Motor neuron (in vitro differentiated cells): ENCODE measurements at regions not wholly inside any gene's neighbourhood (a gene's known extent, or its start where the extent isn't known, plus 50 kb on each side); places are given as distances from the start of the nearest gene placed in this dataset.
A peak's percentile ranks its signal among the peaks of the same experiment; 100 is the strongest.

ENCODE experiments used
- ATAC-seq, 8 experiments: fragments of 200-7000 bp; cut with Tn5 transposase; replicated peaks in 6 of 8; 2 replicates each; pipeline ENCODE4 v1.8.0; 2021; ENCODE audit warnings: mild to moderate bottlenecking in 8 of 8, moderate library complexity in 8 of 8
- H3K27ac ChIP-seq, 2 donors: fragments of 250-450 bp; sonication (Bioruptor Pico); 2 replicates each; pipeline ENCODE4 v1.9.0; 2021; ENCODE audit warnings: antibody characterized with exemption in 2 of 2, mild to moderate bottlenecking in 2 of 2, moderate library complexity in 1 of 2
- H3K4me1 ChIP-seq, 2 donors: fragments of 250-450 bp; sonication (Bioruptor Pico); replicated peaks in 1 of 2; 2 replicates each; pipeline ENCODE4 v1.6.1; 2021; ENCODE audit warnings: antibody characterized with exemption in 2 of 2, mild to moderate bottlenecking in 2 of 2, moderate library complexity in 1 of 2
- H3K4me3 ChIP-seq, 5 donors: fragments of 250-450 bp; sonication (Bioruptor Pico); 2 replicates each; pipeline ENCODE4 v1.9.0; 2021; ENCODE audit warnings: antibody characterized with exemption in 5 of 5, mild to moderate bottlenecking in 5 of 5, moderate library complexity in 4 of 5
- WGBS, 10 experiments: fragments of 450-650 bp; shearing (Covaris generic); methylation state at CpG; one replicate each; pipeline ENCODE4 v1.0.0; 2022; 5-methylcytosine and 5-hydroxymethylcytosine counted together
- in situ Hi-C, 9 experiments: fragments of 400-800 bp; cut with MboI; loops; one replicate each; pipeline ENCODE4 v1.15.0; 2021; ENCODE audit warnings: low sequenced_read_pairs in 9 of 9, low pct_unique_long_range_greater_than_20kb in 2 of 9; ENCODE audit not compliant: unreplicated experiment in 9 of 9

- peak in 1 of 8 experiments; percentile 48 for ATAC-seq
- Histone ChIP-seq H3K27ac (no peak overlapping the region), H3K4me1 (peaks cover 0 to 11% of the 10 kb centered on the region in 2 donors), H3K4me3 (no peak overlapping the region)
- 7 to 100% (median 91%) methylated on average over 1 to 7 of the region's 7 CpGs for WGBS, 10 experiments
- in situ Hi-C loops = no loop called here
Measured at GRCh38 chr3:106765342-106765741, 611.9 kb upstream of the CCDC54 start.

DNA sequence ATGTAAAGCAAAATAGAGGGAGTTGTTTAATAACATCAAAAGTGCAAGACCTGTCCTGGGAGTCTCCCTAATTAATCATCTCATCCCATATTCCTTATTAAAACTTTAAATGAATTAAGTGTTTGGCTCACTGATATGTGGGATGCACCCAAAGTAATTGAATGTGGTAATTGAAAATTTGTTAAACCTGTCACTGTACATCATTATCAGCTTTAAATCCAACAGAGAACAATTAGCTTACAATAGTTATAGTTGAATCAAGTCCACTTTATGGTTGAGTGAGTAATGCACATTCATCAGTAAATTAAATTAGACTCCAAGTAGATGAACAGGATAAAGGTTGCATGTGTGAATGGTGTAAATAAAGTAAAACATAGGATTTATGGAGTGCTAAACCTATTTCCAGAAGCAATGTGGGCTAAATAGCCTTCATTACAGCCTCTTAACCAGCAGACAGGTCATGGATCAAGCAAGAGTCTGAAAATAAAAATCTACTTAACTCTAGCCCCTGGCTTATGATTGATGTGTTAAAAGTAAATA is 608.2 kb upstream of the CCDC54 start:
- in situ Hi-C loops = no loop called here
- peaks cover 0 to 11% of the 10 kb centered on the region in 2 donors for H3K4me1 ChIP-seq
- no peak overlapping the region for H3K27ac ChIP-seq
- H3K4me3 ChIP-seq = no peak overlapping the region
- peak in 5 of 8 experiments; percentile 96 to 97 (median 97) for ATAC-seq

GRCh38 chr3:106773795-106774194 is 603.4 kb upstream of the CCDC54 start:
- in situ Hi-C loops = no loop called here
- Histone ChIP-seq H3K4me3 (no peak overlapping the region), H3K4me1 (peaks cover 0 to 9% of the 10 kb centered on the region in 2 donors), H3K27ac (no peak overlapping the region)
- 33 to 100% (median 71%) methylated on average over 1 of the region's 1 CpG; no CpG with 5 or more reads in 5 of the 10 experiments for WGBS, 10 experiments
- ATAC-seq = no peak

DNA sequence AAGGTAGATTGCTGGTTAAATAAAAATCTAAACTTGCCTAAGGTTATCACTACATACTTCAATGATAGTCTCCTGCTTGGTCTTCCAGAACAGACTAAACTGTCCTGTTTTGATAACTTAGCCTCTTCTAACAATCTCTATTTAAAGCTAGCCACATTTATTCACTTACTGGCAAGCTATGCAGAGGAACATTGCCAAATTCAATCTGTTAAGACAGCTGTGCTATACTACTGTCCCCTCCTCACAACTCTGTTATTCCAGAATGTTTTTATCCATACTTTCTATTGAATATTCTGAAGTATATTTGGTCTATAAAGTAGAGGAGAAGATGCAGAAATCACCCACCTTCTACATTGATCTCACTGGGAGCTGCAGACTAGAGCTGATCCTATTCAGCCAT is 594.0 kb upstream of the CCDC54 start:
- ATAC-seq = peak in 1 of 8 experiments; percentile 26
- in situ Hi-C loops = no loop called here
- no peak overlapping the region for H3K27ac ChIP-seq
- no peak overlapping the region for H3K4me3 ChIP-seq
- no peaks in the 10 kb centered on the region for H3K4me1 ChIP-seq

DNA sequence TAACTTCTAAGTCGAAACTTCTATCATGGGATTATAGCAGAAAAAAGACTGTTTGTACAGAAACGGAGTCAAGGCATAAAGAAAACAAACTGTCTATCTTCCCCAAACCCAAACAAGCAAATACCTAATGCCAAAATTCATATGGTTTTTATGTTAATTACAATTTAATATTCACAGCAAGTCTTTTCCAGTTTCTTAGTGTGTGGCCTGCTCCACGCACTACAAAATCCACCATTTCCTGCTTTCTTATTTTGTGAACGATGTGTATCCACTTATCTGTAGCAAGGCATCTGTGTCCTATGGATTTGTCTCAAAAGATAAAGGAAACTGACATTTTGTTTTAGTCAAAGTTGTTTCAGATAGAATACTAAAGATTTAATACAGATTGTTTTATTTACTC is 588.0 kb upstream of the CCDC54 start:
- 73 to 100% (median 93%) methylated on average over 1 to 4 of the region's 4 CpGs; no CpG with 5 or more reads in 1 of the 10 experiments for WGBS, 10 experiments
- Histone ChIP-seq H3K27ac (no peak overlapping the region), H3K4me3 (no peak overlapping the region), H3K4me1 (no peaks in the 10 kb centered on the region)
- in situ Hi-C loops = no loop called here
- ATAC-seq = no peak

- in situ Hi-C loops = no loop called here
- no peak for ATAC-seq
- WGBS, 10 experiments = 48 to 100% (median 92%) methylated on average over 1 of the region's 1 CpG
Measured at GRCh38 chr3:106792716-106793115, 584.5 kb upstream of the CCDC54 start.

GRCh38 chr3:106794442-106794841 is 582.8 kb upstream of the CCDC54 start:
- in situ Hi-C loops = no loop called here
- no peak for ATAC-seq
- Histone ChIP-seq H3K4me1 (peaks cover 0 to 3% of the 10 kb centered on the region in 2 donors), H3K4me3 (no peak overlapping the region), H3K27ac (no peak overlapping the region)
- WGBS, 10 experiments = 80 to 100% (median 100%) methylated on average over 1 to 3 of the region's 3 CpGs; no CpG with 5 or more reads in 3 of the 10 experiments

More at GRCh38 chr3:106792716-106793115, 584.5 kb upstream of the CCDC54 start:
- Histone ChIP-seq H3K4me1 (peaks cover 0 to 3% of the 10 kb centered on the region in 2 donors), H3K27ac (no peak overlapping the region), H3K4me3 (no peak overlapping the region)

DNA sequence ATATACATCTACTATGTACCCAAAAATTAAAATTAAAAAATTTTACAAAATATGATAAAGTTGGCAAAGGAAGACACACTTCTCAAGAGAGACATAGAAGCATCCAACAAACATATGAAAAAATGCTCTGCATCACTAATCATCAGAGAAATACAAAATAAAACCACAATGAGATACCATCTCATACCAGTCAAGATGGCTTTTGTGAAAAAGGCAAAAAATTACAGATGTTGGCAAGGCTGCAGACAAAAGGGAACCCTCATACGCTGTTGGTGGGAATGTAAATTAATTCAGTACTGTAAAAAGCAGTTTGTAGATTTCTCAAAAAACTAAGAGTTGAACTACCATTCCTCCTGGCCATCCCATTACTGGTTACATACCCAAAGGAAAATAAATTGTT is 581.7 kb upstream of the CCDC54 start:
- in situ Hi-C loops = no loop called here
- WGBS, 10 experiments = 75 to 100% (median 83%) methylated on average over 1 of the region's 1 CpG; no CpG with 5 or more reads in 3 of the 10 experiments

GRCh38 chr3:106797461-106797860 is 579.8 kb upstream of the CCDC54 start:
- ATAC-seq = peak in 2 of 8 experiments; percentile 21 to 33
- Histone ChIP-seq H3K4me3 (no peak overlapping the region), H3K27ac (peak overlapping the region in 1 of 2 donors; percentile 58), H3K4me1 (peaks cover 0 to 3% of the 10 kb centered on the region in 2 donors)
- in situ Hi-C loops = no loop called here
- 10 to 100% (median 55%) methylated on average over 1 to 2 of the region's 2 CpGs; no CpG with 5 or more reads in 2 of the 10 experiments for WGBS, 10 experiments

More for the DNA sequence above, 581.7 kb upstream of the CCDC54 start:
- Histone ChIP-seq H3K4me3 (no peak overlapping the region), H3K4me1 (peaks cover 0 to 3% of the 10 kb centered on the region in 2 donors), H3K27ac (no peak overlapping the region)
- ATAC-seq = no peak

GRCh38 chr3:106805625-106806024 is 571.6 kb upstream of the CCDC54 start:
- in situ Hi-C loops = no loop called here
- 85 to 100% (median 93%) methylated on average over 1 of the region's 1 CpG; no CpG with 5 or more reads in 1 of the 10 experiments for WGBS, 10 experiments
- peaks cover 0 to 5% of the 10 kb centered on the region in 2 donors for H3K4me1 ChIP-seq
- H3K27ac ChIP-seq = no peak overlapping the region
- ATAC-seq = no peak
- H3K4me3 ChIP-seq = no peak overlapping the region

GRCh38 chr3:106806964-106807363 is 570.3 kb upstream of the CCDC54 start:
- H3K4me1 ChIP-seq = peaks cover 0 to 5% of the 10 kb centered on the region in 2 donors
- no peak overlapping the region for H3K27ac ChIP-seq
- H3K4me3 ChIP-seq = no peak overlapping the region
- in situ Hi-C loops = no loop called here
- no peak for ATAC-seq

DNA sequence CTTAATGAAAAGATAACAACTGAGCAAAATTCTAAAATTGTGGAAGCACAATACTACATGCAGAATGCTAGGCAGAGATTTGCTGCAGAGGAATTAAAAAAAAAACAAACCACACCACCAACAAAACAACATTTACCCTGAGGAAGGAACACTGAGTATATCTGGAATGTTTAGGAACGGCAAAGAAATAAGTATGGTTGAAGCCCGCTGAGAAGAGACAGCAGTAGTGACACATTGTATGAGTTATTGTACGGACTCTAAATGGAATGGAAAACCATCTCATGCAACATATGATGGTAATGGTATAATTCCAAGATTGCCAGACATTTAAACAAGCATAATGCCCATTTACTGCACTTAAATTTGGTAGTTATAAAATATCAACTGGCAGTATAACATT is 568.2 kb upstream of the CCDC54 start:
- Histone ChIP-seq H3K27ac (no peak overlapping the region), H3K4me1 (peaks cover 0 to 5% of the 10 kb centered on the region in 2 donors), H3K4me3 (no peak overlapping the region)
- WGBS, 10 experiments = 87 to 100% (median 93%) methylated on average over 1 to 3 of the region's 3 CpGs; no CpG with 5 or more reads in 2 of the 10 experiments
- in situ Hi-C loops = no loop called here
- no peak for ATAC-seq

- WGBS, 10 experiments = 8 to 90% (median 76%) methylated on average over 1 to 2 of the region's 2 CpGs
Measured at GRCh38 chr3:106809623-106810299, 567.5 kb upstream of the CCDC54 start.

More at GRCh38 chr3:106809623-106810299, 567.5 kb upstream of the CCDC54 start:
- Histone ChIP-seq H3K4me3 (no peak overlapping the region), H3K27ac (no peak overlapping the region), H3K4me1 (peaks cover 0 to 5% of the 10 kb centered on the region in 2 donors)
- ATAC-seq = no peak
- in situ Hi-C loops = no loop called here
